ENCODE measurements at regions not wholly inside any gene's neighbourhood (a gene's known extent, or its start where the extent isn't known, plus 50 kb on each side); places are given as distances from the start of the nearest gene placed in this dataset.

- Mint-ChIP-seq H3K4me3 (ENCODE audit: unreplicated experiment) (no peak overlapping the region), H3K27me3 (ENCODE audit: unreplicated experiment) (no peaks in the 10 kb centered on the region), H3K27ac (ENCODE audit: unreplicated experiment) (no peak overlapping the region), H3K36me3 (ENCODE audit: low read depth, unreplicated experiment) (no peaks in the 10 kb centered on the region), H3K9me3 (ENCODE audit: unreplicated experiment) (no peaks in the 10 kb centered on the region), H3K4me1 (ENCODE audit: unreplicated experiment) (no peaks in the 10 kb centered on the region)
- no peak for TF ChIP-seq CTCF (IDR thresholded peaks at IDR 0.05; ENCODE audit: unreplicated experiment)
- no peak for DNase-seq (ENCODE audit: low spot score)
Observed at GRCh38 chr2:181178130-181178529, 197.7 kb downstream of the UBE2E3 start.

DNA sequence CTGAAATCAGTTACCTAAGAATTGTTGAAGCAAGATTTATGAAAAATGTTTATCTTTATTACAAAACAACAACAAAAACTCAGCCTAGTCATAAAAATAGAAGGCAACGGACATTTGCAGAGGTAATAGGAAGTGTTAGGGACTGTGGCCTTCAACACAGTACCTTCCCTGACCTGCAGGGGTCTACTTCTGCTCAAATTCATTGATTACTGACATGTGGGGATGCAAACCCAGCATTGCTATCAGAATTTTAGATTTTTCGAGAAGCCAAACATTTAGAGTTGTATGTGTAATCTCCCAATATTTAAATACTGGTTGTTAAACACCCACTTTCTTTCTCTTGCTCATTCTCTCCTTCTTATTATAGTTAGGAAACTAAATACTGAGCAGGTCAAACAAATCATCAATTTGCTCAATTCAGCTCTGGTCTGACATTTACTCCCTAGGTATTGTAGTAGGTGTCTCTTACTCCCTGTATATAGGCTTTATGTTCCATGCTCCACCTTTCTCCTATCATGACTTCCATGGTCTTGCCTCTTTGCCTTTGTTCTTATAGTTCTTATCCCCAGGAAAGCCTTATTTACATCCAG, 198.5 kb downstream of the UBE2E3 start:
- peak; percentile 19 for DNase-seq (ENCODE audit: low spot score)
- H3K4me1 Mint-ChIP-seq (ENCODE audit: unreplicated experiment), result no peaks in the 10 kb centered on the region
- no peaks in the 10 kb centered on the region for H3K36me3 Mint-ChIP-seq (ENCODE audit: low read depth, unreplicated experiment)
- no peaks in the 10 kb centered on the region for H3K9me3 Mint-ChIP-seq (ENCODE audit: unreplicated experiment)
- no peak overlapping the region for H3K4me3 Mint-ChIP-seq (ENCODE audit: unreplicated experiment)
- no peak overlapping the region for H3K27ac Mint-ChIP-seq (ENCODE audit: unreplicated experiment)
- H3K27me3 Mint-ChIP-seq (ENCODE audit: unreplicated experiment), result no peaks in the 10 kb centered on the region
- TF ChIP-seq CTCF (IDR thresholded peaks at IDR 0.05; ENCODE audit: unreplicated experiment), result peak; percentile 60

DNA sequence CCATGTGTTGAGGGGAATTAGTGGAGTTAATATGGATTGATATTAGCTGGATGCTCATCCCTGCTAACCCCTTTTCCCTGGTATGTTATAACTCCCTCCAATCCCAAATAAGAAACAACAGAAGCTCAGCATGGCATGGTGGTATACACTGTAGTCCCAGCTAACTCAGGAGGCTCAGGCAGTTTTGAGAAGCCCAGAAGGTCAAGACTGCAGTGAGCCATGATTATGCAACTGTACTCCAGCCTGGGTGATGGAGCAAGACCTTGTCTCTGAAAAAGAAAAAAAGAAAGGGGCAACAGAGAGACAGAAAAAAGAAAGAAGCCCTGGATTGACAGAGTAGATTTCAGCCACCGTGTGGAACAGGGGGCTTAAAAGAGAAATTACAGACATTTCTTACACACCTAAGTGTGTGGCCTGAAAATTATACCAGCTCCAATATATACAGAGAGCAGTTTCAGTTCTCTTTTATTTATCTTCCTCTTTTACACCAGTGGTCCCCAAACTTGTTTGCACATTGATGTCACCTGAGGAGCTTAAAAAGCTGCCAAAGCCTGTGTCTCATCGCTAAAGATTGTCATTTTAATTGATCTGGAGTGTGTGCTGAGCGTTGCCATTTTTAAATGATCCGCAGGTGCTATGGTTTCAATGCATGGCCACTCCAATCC, 203.6 kb downstream of the UBE2E3 start:
- no peaks in the 10 kb centered on the region for H3K36me3 Mint-ChIP-seq (ENCODE audit: low read depth, unreplicated experiment)
- no peaks in the 10 kb centered on the region for H3K27me3 Mint-ChIP-seq (ENCODE audit: unreplicated experiment)
- H3K4me3 Mint-ChIP-seq (ENCODE audit: unreplicated experiment), result no peak overlapping the region
- no peak for DNase-seq (ENCODE audit: low spot score)
- TF ChIP-seq CTCF (IDR thresholded peaks at IDR 0.05; ENCODE audit: unreplicated experiment), result no peak
- H3K4me1 Mint-ChIP-seq (ENCODE audit: unreplicated experiment), result no peaks in the 10 kb centered on the region
- peaks cover 4% of the 10 kb centered on the region for H3K9me3 Mint-ChIP-seq (ENCODE audit: unreplicated experiment)
- no peak overlapping the region for H3K27ac Mint-ChIP-seq (ENCODE audit: unreplicated experiment)

GRCh38 chr2:181185421-181185820, 205.0 kb downstream of the UBE2E3 start:
- Mint-ChIP-seq H3K9me3 (ENCODE audit: unreplicated experiment) (peaks cover 4% of the 10 kb centered on the region), H3K4me3 (ENCODE audit: unreplicated experiment) (no peak overlapping the region), H3K4me1 (ENCODE audit: unreplicated experiment) (no peaks in the 10 kb centered on the region), H3K36me3 (ENCODE audit: low read depth, unreplicated experiment) (no peaks in the 10 kb centered on the region), H3K27ac (ENCODE audit: unreplicated experiment) (no peak overlapping the region), H3K27me3 (ENCODE audit: unreplicated experiment) (no peaks in the 10 kb centered on the region)
- no peak for DNase-seq (ENCODE audit: low spot score)
- TF ChIP-seq CTCF (IDR thresholded peaks at IDR 0.05; ENCODE audit: unreplicated experiment), result no peak

- no peak for DNase-seq (ENCODE audit: low spot score)
- Mint-ChIP-seq H3K4me1 (ENCODE audit: unreplicated experiment) (no peaks in the 10 kb centered on the region), H3K9me3 (ENCODE audit: unreplicated experiment) (peaks cover 4% of the 10 kb centered on the region), H3K36me3 (ENCODE audit: low read depth, unreplicated experiment) (no peaks in the 10 kb centered on the region), H3K27ac (ENCODE audit: unreplicated experiment) (no peak overlapping the region), H3K27me3 (ENCODE audit: unreplicated experiment) (no peaks in the 10 kb centered on the region), H3K4me3 (ENCODE audit: unreplicated experiment) (no peak overlapping the region)
- TF ChIP-seq CTCF (IDR thresholded peaks at IDR 0.05; ENCODE audit: unreplicated experiment), result no peak
Observed at GRCh38 chr2:181185948-181186347, 205.5 kb downstream of the UBE2E3 start.
